ENCODE measurements at regions not wholly inside any gene's neighbourhood (a gene's known extent, or its start where the extent isn't known, plus 50 kb on each side); places are given as distances from the start of the nearest gene placed in this dataset.

- TF ChIP-seq POLR2AphosphoS5 (IDR thresholded peaks at IDR 0.05; ENCODE audit: low read depth) (no peak), CTCF (IDR thresholded peaks at IDR 0.05; ENCODE audit: insufficient read depth, low read length) (no peak), GABPA (IDR thresholded peaks at IDR 0.05; ENCODE audit: low read depth) (no peak), REST (IDR thresholded peaks at IDR 0.05; ENCODE audit: insufficient replicate concordance, low read depth) (no peak)
Measured at GRCh38 chr16:72598696-72599095, 426.7 kb upstream of the PMFBP1 start.

Measured in HL-60 (cell line).